HEK293 (cell line): ENCODE measurements at regions not wholly inside any gene's neighbourhood (a gene's known extent, or its start where the extent isn't known, plus 50 kb on each side); places are given as distances from the start of the nearest gene placed in this dataset.

Experiments used
- CTCF ChIA-PET: fragments of 350-600 bp; formaldehyde crosslinking; extraction: SDS; loops from one replicate; lab custom pipeline; 2021; ENCODE audit warnings: antibody characterized with exemption; lab: Yijun Ruan, JAX
- POLR2A ChIA-PET: fragments of 300-600 bp; formaldehyde crosslinking; extraction: SDS; loops from one replicate; lab custom pipeline; 2020; ENCODE audit warnings: antibody characterized with exemption, inconsistent platforms; lab: Yijun Ruan, JAX
- H3K27ac ChIP-seq: fragments of 200-500 bp; sonication (Bioruptor generic); 2 replicates; pipeline ENCODE4 v1.5.1; 2014; ENCODE audit warnings: low read depth, low read length, control low read depth, inconsistent platforms; ENCODE audit errors: extremely low read depth
- H3K36me3 ChIP-seq, 2 experiments: fragments of 200-500 bp in 1 of 2; sonication (Bioruptor generic) in 1 of 2; 1 replicate in 1 of 2; 2 replicates in 1 of 2; pipeline ENCODE4 v1.5.1; 2014 to 2017; ENCODE audit warnings: inconsistent platforms in 2 of 2, low read length in 2 of 2; ENCODE audit not compliant: control insufficient read depth in 2 of 2, insufficient read depth in 1 of 2
- H3K4me1 ChIP-seq: fragments of 200-500 bp; sonication (Bioruptor generic); 2 replicates; pipeline ENCODE4 v1.5.1; 2014; ENCODE audit warnings: mild to moderate bottlenecking, low read length, inconsistent platforms; ENCODE audit not compliant: control insufficient read depth, insufficient read depth
- H3K4me3 ChIP-seq: 2 replicates; pipeline ENCODE4 v1.5.1; 2011; ENCODE audit warnings: low read depth, mild to moderate bottlenecking, control low read depth, low read length, moderate library complexity
- H3K9me3 ChIP-seq: fragments of 200-500 bp; sonication (Bioruptor generic); 2 replicates; pipeline ENCODE4 v1.5.1; 2014; ENCODE audit warnings: low read depth, low read length, inconsistent platforms; ENCODE audit not compliant: control insufficient read depth, insufficient read depth
- BCL6B ChIP-seq: fragments of 450-650 bp; formaldehyde crosslinking; IDR thresholded peaks from 2 replicates; pipeline ENCODE4 v1.5.1; 2017; ENCODE audit warnings: missing biosample characterization, missing genetic modification characterization
- EGR2 ChIP-seq: fragments of 450-650 bp; formaldehyde crosslinking; IDR thresholded peaks from 2 replicates; pipeline ENCODE4 v1.5.1; 2016; ENCODE audit warnings: low read depth, missing biosample characterization, missing genetic modification characterization
- FEZF1 ChIP-seq: fragments of 450-650 bp; formaldehyde crosslinking; IDR thresholded peaks from 2 replicates; pipeline ENCODE4 v1.5.1; 2016; ENCODE audit warnings: missing biosample characterization, missing genetic modification characterization
- SCRT2 ChIP-seq: fragments of 450-650 bp; formaldehyde crosslinking; IDR thresholded peaks from 2 replicates; pipeline ENCODE4 v1.5.1; 2016; ENCODE audit warnings: missing biosample characterization, missing genetic modification characterization
- SP2 ChIP-seq: fragments of 450-650 bp; formaldehyde crosslinking; IDR thresholded peaks from 2 replicates; pipeline ENCODE4 v1.5.1; 2016; ENCODE audit warnings: missing biosample characterization, missing genetic modification characterization
- TSHZ1 ChIP-seq: fragments of 450-650 bp; formaldehyde crosslinking; IDR thresholded peaks from 2 replicates; pipeline ENCODE4 v1.5.1; 2016; ENCODE audit warnings: missing biosample characterization, missing genetic modification characterization, borderline replicate concordance
- ZNF112 ChIP-seq: fragments of 450-650 bp; formaldehyde crosslinking; IDR thresholded peaks from 2 replicates; pipeline ENCODE4 v1.5.0; 2017; ENCODE audit warnings: missing biosample characterization, missing genetic modification characterization
- ZNF132 ChIP-seq: fragments of 450-650 bp; formaldehyde crosslinking; IDR thresholded peaks from 2 replicates; pipeline ENCODE4 v1.5.1; 2017; ENCODE audit warnings: missing biosample characterization, missing genetic modification characterization, borderline replicate concordance
- ZNF133 ChIP-seq: fragments of 450-650 bp; formaldehyde crosslinking; IDR thresholded peaks from 2 replicates; pipeline ENCODE4 v1.5.1; 2016; ENCODE audit warnings: missing biosample characterization, missing genetic modification characterization
- ZNF248 ChIP-seq: fragments of 450-650 bp; formaldehyde crosslinking; IDR thresholded peaks from 2 replicates; pipeline ENCODE4 v1.5.1; 2017; ENCODE audit warnings: missing biosample characterization, missing genetic modification characterization
- ZNF350 ChIP-seq: fragments of 450-650 bp; formaldehyde crosslinking; IDR thresholded peaks from 2 replicates; pipeline ENCODE4 v1.5.0; 2017; ENCODE audit warnings: missing biosample characterization, mild to moderate bottlenecking, missing genetic modification characterization
- ZNF510 ChIP-seq: fragments of 450-650 bp; formaldehyde crosslinking; IDR thresholded peaks from 2 replicates; pipeline ENCODE4 v1.5.1; 2018; ENCODE audit warnings: mild to moderate bottlenecking, missing genetic modification characterization, missing biosample characterization; ENCODE audit not compliant: insufficient replicate concordance
- ZNF513 ChIP-seq: fragments of 450-650 bp; IDR thresholded peaks from 2 replicates; pipeline ENCODE4 v1.5.1; 2018; ENCODE audit warnings: missing biosample characterization, missing genetic modification characterization
- ZNF514 ChIP-seq: fragments of 450-650 bp; formaldehyde crosslinking; IDR thresholded peaks from 2 replicates; pipeline ENCODE4 v1.5.1; 2016; ENCODE audit warnings: missing biosample characterization, missing genetic modification characterization
- ZNF549 ChIP-seq: fragments of 450-650 bp; IDR thresholded peaks from 2 replicates; pipeline ENCODE4 v1.5.1; 2018; ENCODE audit warnings: missing biosample characterization, missing genetic modification characterization, mild to moderate bottlenecking, inconsistent platforms, moderate library complexity
- ZNF610 ChIP-seq: fragments of 450-650 bp; formaldehyde crosslinking; IDR thresholded peaks from 2 replicates; pipeline ENCODE4 v1.5.1; 2016; ENCODE audit warnings: missing biosample characterization, missing genetic modification characterization, borderline replicate concordance
- ZNF658 ChIP-seq: fragments of 450-650 bp; formaldehyde crosslinking; IDR thresholded peaks from 2 replicates; pipeline ENCODE4; 2016; ENCODE audit warnings: missing biosample characterization, missing genetic modification characterization
- ZNF664 ChIP-seq: fragments of 450-650 bp; formaldehyde crosslinking; IDR thresholded peaks from 2 replicates; pipeline ENCODE4 v1.5.1; 2016; ENCODE audit warnings: missing biosample characterization, missing genetic modification characterization
- ZNF792 ChIP-seq: fragments of 450-650 bp; formaldehyde crosslinking; IDR thresholded peaks from 2 replicates; pipeline ENCODE4 v1.5.1; 2016; ENCODE audit warnings: missing biosample characterization, missing genetic modification characterization
- ZNF843 ChIP-seq: fragments of 450-650 bp; formaldehyde crosslinking; IDR thresholded peaks from 2 replicates; pipeline ENCODE4 v1.5.1; 2016; ENCODE audit warnings: missing biosample characterization, missing genetic modification characterization
- ZSCAN30 ChIP-seq: fragments of 450-650 bp; IDR thresholded peaks from 2 replicates; pipeline ENCODE4 v1.5.1; 2018; ENCODE audit warnings: missing biosample characterization, mild to moderate bottlenecking, missing genetic modification characterization, moderate library complexity
- ZSCAN4 ChIP-seq: fragments of 450-650 bp; formaldehyde crosslinking; IDR thresholded peaks from 2 replicates; pipeline ENCODE4 v1.5.1; 2017; ENCODE audit warnings: missing biosample characterization, missing genetic modification characterization
- ZXDB ChIP-seq: fragments of 450-650 bp; formaldehyde crosslinking; IDR thresholded peaks from 2 replicates; pipeline ENCODE4 v1.5.1; 2016; ENCODE audit warnings: missing biosample characterization, missing genetic modification characterization

- TF ChIP-seq ZNF248 (tag by site-specific recombination), result no peak
- no peak for TF ChIP-seq SCRT2
- TF ChIP-seq ZNF664 (tag by site-specific recombination), result no peak
- no peak for TF ChIP-seq SP2 (tag by site-specific recombination)
- peak; percentile 63 for TF ChIP-seq ZXDB (tag by site-specific recombination)
- no peak for TF ChIP-seq ZNF350
- TF ChIP-seq ZNF549, result no peak
- TF ChIP-seq BCL6B (tag by site-specific recombination), result 0 out of 2 replicates have a peak, but pooled peaks have one; percentile 30
- TF ChIP-seq ZNF658 (tag by site-specific recombination), result no peak
- no peak for TF ChIP-seq ZNF792 (tag by site-specific recombination)
- TF ChIP-seq ZNF843 (tag by site-specific recombination), result peak; percentile 39; the same call in 1 of the 2 replicates
- TF ChIP-seq ZSCAN4 (tag by site-specific recombination), result no peak
- TF ChIP-seq ZNF133 (tag by site-specific recombination), result no peak
- no peak for TF ChIP-seq EGR2 (tag by site-specific recombination)
- peak; percentile 30 for TF ChIP-seq FEZF1
- TF ChIP-seq ZSCAN30 (tag by site-specific recombination), result no peak
- no peak for TF ChIP-seq TSHZ1
- TF ChIP-seq ZNF514 (tag by site-specific recombination), result no peak
- TF ChIP-seq ZNF132 (tag by site-specific recombination), result no peak
- no peak for TF ChIP-seq ZNF510 (tag by site-specific recombination)
- TF ChIP-seq ZNF513 (tag by site-specific recombination), result no peak
- no peak for TF ChIP-seq ZNF610 (tag by site-specific recombination)
- TF ChIP-seq ZNF112 (tag by site-specific recombination), result no peak
- TF ChIP-seq, all 188 proteins: peak for 4
Observed at GRCh38 chr6:16974704-16975359, 127.0 kb upstream of the STMND1 start.

More at GRCh38 chr6:16974704-16975359, 127.0 kb upstream of the STMND1 start:
- Histone ChIP-seq H3K9me3 (no peaks in the 10 kb centered on the region), H3K4me3 (no peak overlapping the region), H3K36me3 (no peaks in the 10 kb centered on the region), H3K27ac (no peak overlapping the region), H3K4me1 (peaks cover 3% of the 10 kb centered on the region; the same call in 1 of the 2 replicates)
- ChIA-PET CTCF (interaction anchor here (0.5 to 1.8 kb wide), 4 partner anchors 10 to 692 kb away, joined by 3 to 14 read pairs (median 4); no protein-coding TSS in a partner anchor), POLR2A (interaction anchor here (0.6 kb wide), 1 partner anchor 72 kb away, joined by 3 read pairs; no protein-coding TSS in a partner anchor)
